Suprapubic skin (tissue), 4 donors: ENCODE measurements at regions not wholly inside any gene's neighbourhood (a gene's known extent, or its start where the extent isn't known, plus 50 kb on each side); places are given as distances from the start of the nearest gene placed in this dataset.

Experiments used
- DNase-seq, 2 donors: peaks; one replicate each; pipeline ENCODE4 v3.0.0-alpha.2; 2019; ENCODE audit warnings: low spot score in 2 of 2
- H3K27ac ChIP-seq: fragments of 200-600 bp; sonication (generic); one replicate; pipeline ENCODE4 v1.5.1; 2019
- H3K27me3 ChIP-seq: fragments of 200-600 bp; sonication (generic); one replicate; pipeline ENCODE4 v1.5.1; 2019
- H3K36me3 ChIP-seq: fragments of 200-600 bp; sonication (generic); one replicate; pipeline ENCODE4 v1.5.1; 2019
- H3K4me1 ChIP-seq: fragments of 200-600 bp; sonication (generic); one replicate; pipeline ENCODE4 v1.5.1; 2019
- H3K4me3 ChIP-seq: fragments of 200-600 bp; sonication (generic); one replicate; pipeline ENCODE4 v1.5.1; 2019; ENCODE audit warnings: mild to moderate bottlenecking
- H3K9me3 ChIP-seq: fragments of 200-600 bp; sonication (generic); one replicate; pipeline ENCODE4 v1.5.1; 2019
- EP300 ChIP-seq: sonication (generic); formaldehyde crosslinking; IDR thresholded peaks from one replicate; pipeline ENCODE4 v1.6.1; 2017; ENCODE audit warnings: antibody characterized with exemption
- POLR2A ChIP-seq, 2 donors: fragments of 450-650 bp; IDR thresholded peaks; one replicate each; pipeline ENCODE4 v1.6.1; 2017; ENCODE audit warnings: antibody characterized with exemption in 2 of 2, mild to moderate bottlenecking in 2 of 2, moderate library complexity in 2 of 2
- POLR2AphosphoS5 ChIP-seq, 3 donors: sonication (generic); formaldehyde crosslinking; IDR thresholded peaks; one replicate each; pipeline ENCODE4 v1.6.1; 2017; ENCODE audit warnings: antibody characterized with exemption in 3 of 3
- WGBS: methylation state at CpG from one replicate; pipeline ENCODE4 v1.1.5; 2018; 5-methylcytosine and 5-hydroxymethylcytosine counted together
- TF ChIP-seq, protein P1 (sequence below), 2 donors: fragments of 200-600 bp in 1 of 2; fragments of 450-650 bp in 1 of 2; sonication (generic) in 1 of 2; IDR thresholded peaks; one replicate each; pipeline ENCODE4 v1.5.1; 2016 to 2019; ENCODE audit warnings: antibody characterized with exemption in 2 of 2, mild to moderate bottlenecking in 1 of 2, moderate library complexity in 1 of 2

DNA sequence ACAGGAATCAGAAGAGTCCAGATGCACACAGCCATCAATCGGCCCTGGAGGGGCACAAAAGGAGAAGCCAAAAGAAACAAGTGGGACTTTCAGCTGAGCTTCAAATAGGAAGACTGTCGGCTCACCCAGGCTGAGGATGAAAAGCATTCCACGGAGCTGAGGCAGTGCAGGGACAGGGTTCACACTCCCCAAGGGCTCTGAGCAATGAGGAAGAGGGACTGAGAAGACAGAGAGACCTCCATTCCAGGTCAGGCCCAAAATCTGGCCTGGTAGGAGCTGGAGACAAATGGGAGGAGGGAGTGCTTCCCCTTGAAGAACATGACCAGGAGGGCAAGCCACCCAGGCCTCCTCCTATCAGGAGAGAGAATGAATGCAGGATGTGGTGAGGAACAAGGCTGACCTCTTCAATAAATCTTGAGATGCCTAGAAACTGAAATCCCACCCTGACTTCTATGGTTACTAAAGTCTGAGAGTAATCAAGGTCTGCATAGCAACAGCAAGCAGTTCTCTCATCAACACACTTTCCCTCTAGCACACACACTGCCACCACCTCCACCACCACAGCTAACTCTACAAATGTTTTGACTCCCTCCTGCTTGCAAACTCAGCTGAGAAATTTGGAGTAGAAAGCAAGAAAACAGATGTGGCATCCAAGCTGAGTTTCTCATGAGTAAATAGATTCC lies 434.4 kb downstream of the TNS1 start:
- Histone ChIP-seq H3K4me1 (peaks cover 3% of the 10 kb centered on the region), H3K4me3 (no peak overlapping the region), H3K9me3 (no peaks in the 10 kb centered on the region), H3K27me3 (no peaks in the 10 kb centered on the region), H3K27ac (no peak overlapping the region), H3K36me3 (no peaks in the 10 kb centered on the region)
- 44% methylated on average over 3 of the region's 3 CpGs for whole genome bisulfite sequencing
- no peak for DNase-seq
- TF ChIP-seq POLR2A (IDR thresholded peaks at IDR 0.05) (no peak), EP300 (no peak), POLR2AphosphoS5 (IDR thresholded peaks at IDR 0.05) (no peak)

DNA sequence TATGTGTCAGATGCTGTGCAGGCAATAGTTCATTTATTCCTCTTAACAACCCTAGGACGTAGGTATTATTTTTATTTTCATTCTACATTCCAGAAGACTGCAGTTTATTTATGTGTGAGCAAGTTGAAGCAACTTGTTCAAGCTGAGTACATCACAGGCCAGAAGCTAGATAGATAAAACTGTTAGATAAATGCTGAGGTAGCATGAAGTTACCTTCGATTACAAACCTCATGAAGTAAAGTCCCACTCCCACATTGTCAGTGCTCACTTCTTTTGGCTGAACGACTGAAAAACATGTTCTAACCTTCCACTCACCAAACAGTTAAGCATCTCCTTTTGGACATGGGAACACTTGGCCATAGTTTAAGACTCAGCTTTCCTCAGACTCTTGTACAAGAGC lies 439.2 kb downstream of the TNS1 start:
- H3K36me3 ChIP-seq: no peaks in the 10 kb centered on the region
- H3K9me3 ChIP-seq: peaks cover 5% of the 10 kb centered on the region
- H3K27ac ChIP-seq: no peak overlapping the region
- DNase-seq: no peak
- H3K4me3 ChIP-seq: no peak overlapping the region
- TF ChIP-seq, protein P1, sequence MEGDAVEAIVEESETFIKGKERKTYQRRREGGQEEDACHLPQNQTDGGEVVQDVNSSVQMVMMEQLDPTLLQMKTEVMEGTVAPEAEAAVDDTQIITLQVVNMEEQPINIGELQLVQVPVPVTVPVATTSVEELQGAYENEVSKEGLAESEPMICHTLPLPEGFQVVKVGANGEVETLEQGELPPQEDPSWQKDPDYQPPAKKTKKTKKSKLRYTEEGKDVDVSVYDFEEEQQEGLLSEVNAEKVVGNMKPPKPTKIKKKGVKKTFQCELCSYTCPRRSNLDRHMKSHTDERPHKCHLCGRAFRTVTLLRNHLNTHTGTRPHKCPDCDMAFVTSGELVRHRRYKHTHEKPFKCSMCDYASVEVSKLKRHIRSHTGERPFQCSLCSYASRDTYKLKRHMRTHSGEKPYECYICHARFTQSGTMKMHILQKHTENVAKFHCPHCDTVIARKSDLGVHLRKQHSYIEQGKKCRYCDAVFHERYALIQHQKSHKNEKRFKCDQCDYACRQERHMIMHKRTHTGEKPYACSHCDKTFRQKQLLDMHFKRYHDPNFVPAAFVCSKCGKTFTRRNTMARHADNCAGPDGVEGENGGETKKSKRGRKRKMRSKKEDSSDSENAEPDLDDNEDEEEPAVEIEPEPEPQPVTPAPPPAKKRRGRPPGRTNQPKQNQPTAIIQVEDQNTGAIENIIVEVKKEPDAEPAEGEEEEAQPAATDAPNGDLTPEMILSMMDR (IDR thresholded peaks at IDR 0.05): no peak
- TF ChIP-seq POLR2AphosphoS5 (IDR thresholded peaks at IDR 0.05) (no peak), POLR2A (IDR thresholded peaks at IDR 0.05) (no peak), EP300 (no peak)
- H3K27me3 ChIP-seq: no peaks in the 10 kb centered on the region
- peaks cover 3% of the 10 kb centered on the region for H3K4me1 ChIP-seq
- WGBS: 47% methylated on average over 3 of the region's 3 CpGs

DNA sequence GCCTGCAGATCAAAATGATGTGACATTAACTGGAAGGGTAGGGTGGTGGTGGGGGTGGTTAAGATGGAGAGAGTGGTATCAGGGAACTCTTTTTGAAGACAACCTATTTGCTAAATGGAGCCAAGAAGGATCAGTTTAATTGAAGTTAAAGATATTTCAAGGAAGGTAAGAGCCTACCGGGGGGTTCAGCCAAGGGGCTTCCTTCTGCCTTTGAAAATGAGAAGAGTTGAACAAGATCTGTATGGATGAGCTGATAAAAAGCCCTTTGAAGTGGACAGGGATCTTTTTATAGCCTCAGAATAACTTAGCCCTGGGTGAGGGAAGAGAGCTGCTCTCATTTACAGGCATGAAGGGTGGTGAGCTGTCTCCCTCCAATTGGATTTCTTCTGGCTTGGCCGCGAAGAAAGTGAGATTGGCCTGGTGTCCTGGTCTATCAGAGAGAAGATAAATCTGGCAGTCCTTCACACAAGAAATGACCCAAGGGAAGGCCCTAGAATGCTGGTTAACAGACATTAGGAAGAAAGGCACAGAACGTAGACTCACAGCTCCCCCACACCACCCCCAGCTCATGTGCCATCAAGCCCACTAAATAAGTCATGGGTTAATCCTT lies 439.8 kb downstream of the TNS1 start:
- no peak for TF ChIP-seq POLR2A (IDR thresholded peaks at IDR 0.05)
- TF ChIP-seq EP300: no peak
- no peak for TF ChIP-seq POLR2AphosphoS5 (IDR thresholded peaks at IDR 0.05)
- TF ChIP-seq, protein P1 (IDR thresholded peaks at IDR 0.05): no peak
- Histone ChIP-seq H3K4me1 (peaks cover under 1% of the 10 kb centered on the region), H3K27ac (no peak overlapping the region), H3K9me3 (peaks cover 5% of the 10 kb centered on the region), H3K36me3 (no peaks in the 10 kb centered on the region), H3K27me3 (no peaks in the 10 kb centered on the region), H3K4me3 (no peak overlapping the region)
- WGBS: 64% methylated on average over 4 of the region's 4 CpGs
- no peak for DNase-seq

DNA sequence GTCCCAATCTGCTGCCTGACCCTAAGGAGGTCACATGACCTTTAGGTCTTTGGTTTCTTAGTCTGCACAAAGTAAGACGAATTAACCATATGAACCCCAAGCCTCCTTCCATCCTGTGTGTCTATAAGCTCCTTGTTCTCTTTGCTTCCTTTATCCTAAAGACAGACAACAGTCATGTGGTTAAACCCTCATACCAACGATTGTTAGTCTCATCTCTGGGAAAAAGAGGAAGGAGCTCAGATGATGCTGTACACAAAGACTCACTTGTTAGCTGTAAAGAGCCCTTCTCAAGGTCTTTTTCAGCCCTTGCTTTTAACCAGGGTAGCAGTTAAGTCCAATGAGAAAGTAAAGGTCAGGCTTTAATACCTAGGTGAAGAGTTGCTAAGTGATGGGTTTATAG lies 443.7 kb downstream of the TNS1 start:
- Histone ChIP-seq H3K4me3 (no peak overlapping the region), H3K27me3 (no peaks in the 10 kb centered on the region), H3K4me1 (peaks cover 16% of the 10 kb centered on the region), H3K9me3 (peaks cover 5% of the 10 kb centered on the region), H3K36me3 (no peaks in the 10 kb centered on the region), H3K27ac (no peak overlapping the region)
- TF ChIP-seq EP300 (no peak), POLR2A (IDR thresholded peaks at IDR 0.05) (no peak), POLR2AphosphoS5 (IDR thresholded peaks at IDR 0.05) (no peak)
- TF ChIP-seq, protein P1 (IDR thresholded peaks at IDR 0.05): no peak
- WGBS: 66% methylated on average over 2 of the region's 2 CpGs
- no peak for DNase-seq

DNA sequence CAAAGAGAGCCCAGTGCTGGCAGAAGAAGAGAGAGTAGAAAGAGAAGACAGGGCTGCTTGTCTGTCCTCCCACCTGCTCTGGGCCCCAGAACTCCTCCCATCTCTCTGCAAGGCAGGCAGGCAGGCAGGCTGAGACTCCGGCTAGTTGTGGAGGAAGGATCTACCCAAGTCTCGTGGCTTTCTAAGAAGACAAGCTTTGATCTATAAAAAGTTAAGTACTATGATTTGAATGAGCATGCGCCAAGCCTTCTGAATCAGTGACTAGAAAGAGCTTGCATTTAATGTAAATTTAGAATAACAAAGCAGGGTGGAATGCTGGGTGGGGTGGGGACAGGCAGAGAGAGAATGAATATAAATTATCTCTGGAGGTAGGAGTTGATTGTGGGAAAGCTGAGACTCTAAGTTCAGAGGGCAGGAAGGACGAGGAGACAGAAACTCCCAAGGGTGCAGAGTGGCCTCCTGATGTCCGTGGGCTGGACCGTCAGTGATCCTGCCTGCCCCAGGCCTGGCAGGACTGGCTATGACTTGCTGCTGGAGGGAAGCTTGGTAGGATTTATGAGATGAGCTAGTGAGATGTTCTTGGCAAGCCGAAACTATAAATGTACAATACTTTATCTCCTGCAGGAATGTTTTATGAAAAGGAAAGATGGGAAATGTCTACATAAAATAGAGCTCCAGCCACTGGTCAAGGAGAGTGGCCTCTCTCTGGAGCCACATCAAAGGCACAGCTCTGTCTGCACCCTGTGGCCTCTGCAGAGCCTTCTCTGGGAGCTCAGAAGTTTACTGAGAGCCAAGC lies 447.5 kb downstream of the TNS1 start:
- Histone ChIP-seq H3K27me3 (no peaks in the 10 kb centered on the region), H3K27ac (no peak overlapping the region), H3K4me1 (peaks cover 16% of the 10 kb centered on the region), H3K4me3 (no peak overlapping the region), H3K36me3 (no peaks in the 10 kb centered on the region), H3K9me3 (no peaks in the 10 kb centered on the region)
- 28% methylated on average over 7 of the region's 7 CpGs for WGBS
- TF ChIP-seq EP300 (no peak), POLR2AphosphoS5 (IDR thresholded peaks at IDR 0.05) (no peak), POLR2A (IDR thresholded peaks at IDR 0.05) (no peak)
- TF ChIP-seq, protein P1 (IDR thresholded peaks at IDR 0.05): no peak
- no peak for DNase-seq
